Inflammatory macrophage treated with lipopolysaccharide for 4 hours (primary cell): ENCODE measurements at regions not wholly inside any gene's neighbourhood (a gene's known extent, or its start where the extent isn't known, plus 50 kb on each side); places are given as distances from the start of the nearest gene placed in this dataset.

Experiments
- DNase-seq: peaks from one replicate; pipeline ENCODE4 v3.0.0-alpha.2; 2020

GRCh38 chr3:178147001-178147400, 389.2 kb upstream of the KCNMB2 start:
- no peak for DNase-seq

GRCh38 chr3:178152031-178152806, 384.0 kb upstream of the KCNMB2 start:
- DNase-seq = no peak

GRCh38 chr3:178152988-178153387, 383.2 kb upstream of the KCNMB2 start:
- DNase-seq = no peak

GRCh38 chr3:178155521-178155920, 380.7 kb upstream of the KCNMB2 start:
- no peak for DNase-seq

- peak; percentile 31 for DNase-seq
Observed at GRCh38 chr3:178156301-178156700, 379.9 kb upstream of the KCNMB2 start.

- no peak for DNase-seq
Observed at GRCh38 chr3:178159691-178160220, 376.5 kb upstream of the KCNMB2 start.

- DNase-seq = no peak
Observed at GRCh38 chr3:178169421-178169820, 366.8 kb upstream of the KCNMB2 start.

- DNase-seq = peak; percentile 41
Observed at GRCh38 chr3:178170698-178171535, 365.3 kb upstream of the KCNMB2 start.

GRCh38 chr3:178172121-178172520, 364.1 kb upstream of the KCNMB2 start:
- no peak for DNase-seq

- no peak for DNase-seq
Observed at GRCh38 chr3:178174201-178174915, 361.9 kb upstream of the KCNMB2 start.

GRCh38 chr3:178181088-178181487, 355.1 kb upstream of the KCNMB2 start:
- no peak for DNase-seq

GRCh38 chr3:178181784-178182183, 354.5 kb upstream of the KCNMB2 start:
- DNase-seq = no peak

- no peak for DNase-seq
Observed at GRCh38 chr3:178182337-178182779, 353.9 kb upstream of the KCNMB2 start.

GRCh38 chr3:178184833-178185232, 351.4 kb upstream of the KCNMB2 start:
- no peak for DNase-seq

GRCh38 chr3:178186666-178187065, 349.6 kb upstream of the KCNMB2 start:
- DNase-seq = no peak

- DNase-seq = no peak
Observed at GRCh38 chr3:178189854-178190253, 346.4 kb upstream of the KCNMB2 start.

- no peak for DNase-seq
Observed at GRCh38 chr3:178193846-178194245, 342.4 kb upstream of the KCNMB2 start.

GRCh38 chr3:178194539-178194938, 341.7 kb upstream of the KCNMB2 start:
- DNase-seq = no peak

- DNase-seq = no peak
Observed at GRCh38 chr3:178195824-178196223, 340.4 kb upstream of the KCNMB2 start.

- DNase-seq = no peak
Observed at GRCh38 chr3:178198329-178198728, 337.9 kb upstream of the KCNMB2 start.

GRCh38 chr3:178200316-178200715, 335.9 kb upstream of the KCNMB2 start:
- no peak for DNase-seq

- peak; percentile 7 for DNase-seq
Observed at GRCh38 chr3:178201714-178202113, 334.5 kb upstream of the KCNMB2 start.

- DNase-seq = no peak
Observed at GRCh38 chr3:178202194-178202593, 334.0 kb upstream of the KCNMB2 start.
